ENCODE measurements at regions not wholly inside any gene's neighbourhood (a gene's known extent, or its start where the extent isn't known, plus 50 kb on each side); places are given as distances from the start of the nearest gene placed in this dataset.

DNA sequence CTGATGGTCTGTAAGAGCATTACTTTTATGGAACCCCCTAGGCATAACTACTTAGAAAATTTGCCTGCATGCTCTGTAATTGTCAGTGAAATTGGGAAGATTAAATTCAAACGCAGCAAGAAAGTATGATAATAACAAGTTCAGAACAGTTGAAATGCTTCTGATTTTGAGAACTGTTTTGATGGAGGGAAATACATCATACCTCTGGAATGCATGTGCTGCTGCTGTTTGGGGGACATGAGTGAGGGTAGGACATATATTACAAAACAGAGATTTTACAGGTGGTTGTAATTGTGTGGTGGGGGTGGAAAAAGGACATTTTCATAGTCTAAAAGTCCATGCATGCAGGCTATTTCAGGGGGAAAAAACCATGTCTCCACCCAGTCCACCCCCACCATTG is 135.0 kb upstream of the DPH6 start:
- no peaks in the 10 kb centered on the region for H3K27me3 ChIP-seq
- peaks cover 9 to 54% (median 39%) of the 10 kb centered on the region in 4 donors for H3K4me1 ChIP-seq
- no peak for TF ChIP-seq EP300 (IDR thresholded peaks at IDR 0.05)
- TF ChIP-seq, protein P1, sequence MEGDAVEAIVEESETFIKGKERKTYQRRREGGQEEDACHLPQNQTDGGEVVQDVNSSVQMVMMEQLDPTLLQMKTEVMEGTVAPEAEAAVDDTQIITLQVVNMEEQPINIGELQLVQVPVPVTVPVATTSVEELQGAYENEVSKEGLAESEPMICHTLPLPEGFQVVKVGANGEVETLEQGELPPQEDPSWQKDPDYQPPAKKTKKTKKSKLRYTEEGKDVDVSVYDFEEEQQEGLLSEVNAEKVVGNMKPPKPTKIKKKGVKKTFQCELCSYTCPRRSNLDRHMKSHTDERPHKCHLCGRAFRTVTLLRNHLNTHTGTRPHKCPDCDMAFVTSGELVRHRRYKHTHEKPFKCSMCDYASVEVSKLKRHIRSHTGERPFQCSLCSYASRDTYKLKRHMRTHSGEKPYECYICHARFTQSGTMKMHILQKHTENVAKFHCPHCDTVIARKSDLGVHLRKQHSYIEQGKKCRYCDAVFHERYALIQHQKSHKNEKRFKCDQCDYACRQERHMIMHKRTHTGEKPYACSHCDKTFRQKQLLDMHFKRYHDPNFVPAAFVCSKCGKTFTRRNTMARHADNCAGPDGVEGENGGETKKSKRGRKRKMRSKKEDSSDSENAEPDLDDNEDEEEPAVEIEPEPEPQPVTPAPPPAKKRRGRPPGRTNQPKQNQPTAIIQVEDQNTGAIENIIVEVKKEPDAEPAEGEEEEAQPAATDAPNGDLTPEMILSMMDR (IDR thresholded peaks at IDR 0.05), result no peak
- TF ChIP-seq POLR2AphosphoS5 (IDR thresholded peaks at IDR 0.05), result no peak
- TF ChIP-seq POLR2A (IDR thresholded peaks at IDR 0.05; ENCODE audit: low read depth), result no peak
- peak overlapping the region; percentile 5 to 39 (median 25) for H3K27ac ChIP-seq (replicated peaks in 1 of 4)
- intact Hi-C loops (cut with DNase I), result no loop called here
- no peaks in the 10 kb centered on the region for H3K9me3 ChIP-seq
- no peak for DNase-seq (ENCODE audit: extremely low spot score)
- H3K4me3 ChIP-seq, result no peak overlapping the region
- WGBS, result 17% methylated on average over 1 of the region's 1 CpG
- no peaks in the 10 kb centered on the region for H3K36me3 ChIP-seq

DNA sequence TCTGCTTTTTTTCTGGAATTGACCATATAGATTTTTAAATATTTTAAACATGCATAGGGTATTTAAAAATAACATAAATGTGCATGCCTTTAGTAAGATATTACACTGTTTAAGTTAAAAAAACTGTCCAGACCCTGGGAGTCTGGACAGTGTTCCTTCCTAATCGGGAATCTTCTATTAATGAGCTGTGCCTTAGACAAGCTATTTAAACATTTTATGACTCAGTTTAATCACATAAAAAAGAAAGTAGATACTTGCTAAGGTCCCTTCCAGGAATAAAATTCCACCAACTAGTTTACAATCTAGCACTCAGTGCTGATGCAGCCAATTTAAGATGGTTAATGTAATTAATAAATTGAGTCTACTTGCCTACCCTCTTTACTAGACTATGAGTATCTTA is 140.4 kb upstream of the DPH6 start:
- intact Hi-C loops (cut with DNase I), result no loop called here
- peaks cover 11 to 34% (median 28%) of the 10 kb centered on the region in 4 donors for H3K4me1 ChIP-seq
- TF ChIP-seq POLR2AphosphoS5 (IDR thresholded peaks at IDR 0.05) (no peak), EP300 (IDR thresholded peaks at IDR 0.05) (no peak), POLR2A (IDR thresholded peaks at IDR 0.05; ENCODE audit: low read depth) (no peak)
- TF ChIP-seq, protein P1 (IDR thresholded peaks at IDR 0.05), result no peak
- H3K27ac ChIP-seq (replicated peaks in 1 of 4), result no peak overlapping the region
- no peak overlapping the region for H3K4me3 ChIP-seq
- DNase-seq (ENCODE audit: extremely low spot score), result no peak
- no peaks in the 10 kb centered on the region for H3K27me3 ChIP-seq
- WGBS, result 25% methylated on average over 1 of the region's 1 CpG
- H3K9me3 ChIP-seq, result no peaks in the 10 kb centered on the region
- no peaks in the 10 kb centered on the region for H3K36me3 ChIP-seq

DNA sequence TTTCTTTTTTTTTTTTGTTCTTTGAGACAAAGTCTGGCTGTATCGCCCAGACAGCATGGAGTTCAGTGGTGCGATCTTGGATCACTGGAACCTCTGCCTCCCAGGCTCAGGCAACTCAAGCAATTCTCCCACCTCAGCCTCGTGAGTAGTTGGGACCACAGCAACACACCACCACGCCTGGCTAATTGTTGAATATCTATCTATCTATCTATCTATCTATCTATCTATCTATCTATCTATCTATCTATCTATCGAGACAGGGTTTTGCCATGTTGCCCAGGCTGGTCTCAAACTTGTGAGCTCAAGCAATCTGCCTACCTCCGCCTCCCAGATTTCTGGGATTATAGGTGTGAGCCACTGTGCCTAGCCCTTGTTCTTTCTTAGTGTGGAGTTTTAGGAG is 143.3 kb upstream of the DPH6 start:
- peaks cover 41 to 62% (median 56%) of the 10 kb centered on the region in 4 donors for H3K4me1 ChIP-seq
- H3K27ac ChIP-seq (replicated peaks in 1 of 4), result no peak overlapping the region
- no peak for TF ChIP-seq EP300 (IDR thresholded peaks at IDR 0.05)
- TF ChIP-seq, protein P1 (IDR thresholded peaks at IDR 0.05), result no peak
- TF ChIP-seq POLR2AphosphoS5 (IDR thresholded peaks at IDR 0.05), result no peak
- no peak for DNase-seq (ENCODE audit: extremely low spot score)
- H3K27me3 ChIP-seq, result no peaks in the 10 kb centered on the region
- no peaks in the 10 kb centered on the region for H3K36me3 ChIP-seq
- H3K9me3 ChIP-seq, result no peaks in the 10 kb centered on the region
- intact Hi-C loops (cut with DNase I), result no loop called here
- no peak overlapping the region for H3K4me3 ChIP-seq
- WGBS, result 93% methylated on average over 5 of the region's 6 CpGs

DNA sequence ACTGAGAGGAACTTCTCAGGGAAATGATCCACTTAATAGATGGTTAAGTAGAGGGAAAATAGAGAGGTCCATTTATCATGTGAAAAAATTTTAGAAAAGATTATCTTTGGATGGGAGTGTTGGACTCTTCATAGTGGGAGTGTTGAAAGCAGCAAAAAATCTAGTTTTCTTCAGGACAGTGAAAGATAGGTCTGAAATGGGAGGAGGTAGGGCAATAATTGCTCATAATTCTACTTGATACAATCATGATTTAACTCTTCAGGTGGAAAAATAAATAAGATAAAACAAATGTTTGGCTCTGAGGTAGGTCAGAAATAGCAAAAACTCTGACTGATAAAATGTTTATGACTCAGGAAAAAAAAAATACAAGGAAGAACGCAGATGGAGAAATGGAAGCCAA is 144.1 kb upstream of the DPH6 start:
- H3K27ac ChIP-seq (replicated peaks in 1 of 4), result peak overlapping the region; percentile 69 to 83 (median 74)
- no peaks in the 10 kb centered on the region for H3K27me3 ChIP-seq
- no peak overlapping the region for H3K4me3 ChIP-seq
- TF ChIP-seq POLR2A (IDR thresholded peaks at IDR 0.05; ENCODE audit: low read depth) (no peak), EP300 (IDR thresholded peaks at IDR 0.05) (no peak), POLR2AphosphoS5 (IDR thresholded peaks at IDR 0.05) (no peak)
- TF ChIP-seq, protein P1 (IDR thresholded peaks at IDR 0.05), result no peak
- DNase-seq (ENCODE audit: extremely low spot score), result no peak
- 40% methylated on average over 1 of the region's 1 CpG for WGBS
- H3K36me3 ChIP-seq, result no peaks in the 10 kb centered on the region
- intact Hi-C loops (cut with DNase I), result loop anchor here (10.0 kb wide), 1 partner anchor 145 kb away; the partner anchor contains the start of gene DPH6
- H3K9me3 ChIP-seq, result no peaks in the 10 kb centered on the region
- peaks cover 46 to 69% (median 63%) of the 10 kb centered on the region in 4 donors for H3K4me1 ChIP-seq

DNA sequence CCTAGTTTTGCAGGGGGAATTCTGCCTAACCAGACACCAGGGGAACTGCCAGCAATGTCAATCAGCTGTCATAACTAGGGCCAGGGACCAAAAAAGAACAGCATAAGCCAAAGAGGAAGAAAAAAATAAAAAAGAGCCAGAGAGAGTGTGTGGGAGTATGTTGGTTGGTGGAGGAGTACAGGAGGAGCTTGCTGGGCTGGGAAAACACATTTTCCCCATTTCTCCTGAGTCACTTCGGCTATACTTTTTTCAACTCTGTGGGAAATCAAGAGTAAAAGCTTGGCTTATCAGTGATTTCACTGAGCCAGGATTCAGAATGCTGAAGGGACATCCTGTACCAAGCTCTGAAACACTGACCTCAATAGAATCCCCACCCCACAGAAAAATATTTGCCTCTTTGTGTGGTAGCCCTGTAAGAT is 144.7 kb upstream of the DPH6 start:
- Histone ChIP-seq H3K4me3 (no peak overlapping the region), H3K4me1 (peaks cover 49 to 70% (median 62%) of the 10 kb centered on the region in 4 donors), H3K9me3 (no peaks in the 10 kb centered on the region), H3K27me3 (no peaks in the 10 kb centered on the region), H3K36me3 (no peaks in the 10 kb centered on the region), H3K27ac (replicated peaks in 1 of 4) (peak overlapping the region; percentile 69 to 83 (median 74))
- 18% methylated on average over 1 of the region's 1 CpG for WGBS
- intact Hi-C loops (cut with DNase I), result loop anchor here (10.0 kb wide), 1 partner anchor 146 kb away; the partner anchor contains the start of gene DPH6
- no peak for TF ChIP-seq POLR2A (IDR thresholded peaks at IDR 0.05; ENCODE audit: low read depth)
- peak; percentile 43 to 64 for TF ChIP-seq POLR2AphosphoS5 (IDR thresholded peaks at IDR 0.05)
- peak; percentile 30 for TF ChIP-seq EP300 (IDR thresholded peaks at IDR 0.05)
- DNase-seq (ENCODE audit: extremely low spot score), result no peak

Measured in esophagus muscularis mucosa (tissue), 4 donors.